GM19238 (cell line): ENCODE measurements at regions not wholly inside any gene's neighbourhood (a gene's known extent, or its start where the extent isn't known, plus 50 kb on each side); places are given as distances from the start of the nearest gene placed in this dataset.
"Not testable (repeated sequence)": the region's sequence is repeated elsewhere in the genome, so short reads cannot be mapped to it uniquely, and the experiment has no call there.

ENCODE experiments used
- DNase-seq: peaks from one replicate; pipeline ENCODE4 v3.0.0; 2011; ENCODE audit warnings: low spot score; ENCODE audit not compliant: insufficient read length

DNA sequence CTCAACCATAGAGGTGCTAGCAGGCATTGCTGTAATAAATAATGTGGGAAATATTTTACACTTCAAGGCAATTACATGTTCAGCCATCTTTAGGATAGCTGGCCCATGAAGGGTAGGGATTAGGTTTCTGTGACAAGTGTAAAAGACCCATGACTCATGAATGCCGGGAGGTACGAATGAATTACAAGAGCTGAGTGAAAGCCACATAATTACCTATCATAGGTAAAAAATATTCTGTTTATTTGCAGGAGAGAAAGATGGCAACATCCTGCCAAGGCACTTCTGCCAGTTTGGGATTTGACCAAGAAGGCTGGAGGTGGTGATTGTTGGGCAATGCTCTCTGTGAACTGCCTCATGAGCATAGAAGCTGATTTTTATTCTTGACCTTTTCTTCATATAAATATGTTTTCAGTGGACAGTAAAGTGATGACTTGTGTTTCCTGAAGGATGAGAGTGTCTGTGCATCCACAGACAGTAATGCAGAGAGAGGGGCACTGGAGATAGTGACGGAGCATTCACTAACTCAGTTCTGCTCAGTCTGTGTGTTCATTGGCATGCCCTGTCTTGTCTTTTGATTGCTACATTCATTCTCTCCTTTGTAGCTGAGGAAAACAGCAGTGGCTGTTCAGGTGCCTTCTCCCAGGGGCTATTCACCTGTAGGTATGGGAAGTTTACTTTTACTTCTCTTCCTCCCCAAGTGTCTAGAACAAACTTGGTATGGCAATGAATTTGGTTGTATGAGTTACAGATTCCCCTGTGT lies 481.1 kb downstream of the TFAP2B start:
- no peak for DNase-seq

DNA sequence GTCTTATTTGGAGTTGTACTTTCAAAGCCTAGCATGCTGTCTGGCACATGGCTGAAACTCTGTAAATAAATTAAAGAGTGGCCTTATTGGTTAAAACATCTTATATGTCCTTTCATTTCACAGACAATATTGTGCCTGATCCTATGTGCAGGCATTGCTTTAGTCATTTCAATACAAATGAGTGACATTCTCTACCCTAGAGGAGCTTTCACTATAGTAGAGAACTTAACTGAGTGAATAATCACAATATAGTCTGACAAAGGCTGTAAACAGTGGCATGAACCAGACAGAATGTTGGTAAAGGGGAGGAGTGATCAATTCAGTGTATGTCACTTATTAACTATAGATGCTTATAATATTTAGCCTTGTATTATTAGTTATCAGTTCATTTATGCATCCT lies 481.8 kb downstream of the TFAP2B start:
- DNase-seq, result no peak

DNA sequence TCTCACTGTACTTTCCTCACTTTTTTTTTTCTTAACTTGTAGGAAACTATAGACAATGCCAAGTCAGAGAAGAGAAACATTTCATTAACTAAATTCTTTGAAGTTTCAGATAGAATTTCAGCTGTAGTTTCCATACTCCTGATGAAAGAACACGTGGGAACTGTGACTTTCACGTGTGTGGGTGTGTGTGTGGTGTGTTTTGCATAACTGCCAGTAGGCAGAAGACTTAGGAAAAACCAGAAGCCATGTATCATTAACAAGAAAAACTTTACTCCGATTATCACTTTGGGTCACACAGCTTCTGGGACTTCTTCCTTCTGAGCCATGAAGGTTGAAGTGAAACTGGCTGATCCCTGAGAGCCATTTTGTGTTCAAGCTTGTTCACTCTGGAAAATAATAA lies 483.3 kb downstream of the TFAP2B start:
- no peak for DNase-seq

DNA sequence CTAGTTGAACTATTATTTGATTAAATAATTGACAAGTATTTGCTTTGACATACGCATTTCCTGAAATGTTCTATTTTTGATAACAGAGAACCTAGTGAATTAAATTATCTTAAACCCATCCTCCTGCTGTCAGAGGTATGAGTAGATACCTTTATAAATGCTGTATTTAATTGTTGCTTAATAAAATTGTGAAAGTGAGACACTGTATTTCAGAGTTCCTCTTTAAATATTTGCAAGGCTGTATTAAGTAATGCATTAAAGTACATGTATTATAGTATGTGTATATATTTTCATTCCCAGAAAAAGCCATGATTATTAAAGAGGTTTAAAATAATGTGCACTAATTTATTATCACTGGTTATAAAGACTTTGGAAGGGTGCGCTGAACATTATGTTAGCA lies 483.8 kb downstream of the TFAP2B start:
- no peak for DNase-seq

DNA sequence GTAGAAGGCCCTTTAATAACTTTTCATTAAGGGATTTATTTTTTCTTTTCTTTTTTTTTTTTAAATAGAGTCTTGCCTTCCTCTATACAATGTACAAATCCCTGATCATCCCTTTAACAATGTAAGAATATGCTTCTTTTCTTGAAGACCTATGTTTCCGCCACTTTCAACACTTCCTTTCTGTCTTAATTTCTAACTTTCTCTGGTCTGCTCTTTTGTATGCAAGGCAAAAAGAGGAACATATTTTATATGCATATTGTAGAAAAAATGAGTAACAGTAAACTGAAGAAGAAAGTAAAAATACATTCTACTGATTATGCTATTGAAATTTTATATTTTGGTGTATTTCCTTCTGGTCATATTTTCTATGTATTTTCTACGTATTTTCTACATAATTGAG lies 484.7 kb downstream of the TFAP2B start:
- no peak for DNase-seq

DNA sequence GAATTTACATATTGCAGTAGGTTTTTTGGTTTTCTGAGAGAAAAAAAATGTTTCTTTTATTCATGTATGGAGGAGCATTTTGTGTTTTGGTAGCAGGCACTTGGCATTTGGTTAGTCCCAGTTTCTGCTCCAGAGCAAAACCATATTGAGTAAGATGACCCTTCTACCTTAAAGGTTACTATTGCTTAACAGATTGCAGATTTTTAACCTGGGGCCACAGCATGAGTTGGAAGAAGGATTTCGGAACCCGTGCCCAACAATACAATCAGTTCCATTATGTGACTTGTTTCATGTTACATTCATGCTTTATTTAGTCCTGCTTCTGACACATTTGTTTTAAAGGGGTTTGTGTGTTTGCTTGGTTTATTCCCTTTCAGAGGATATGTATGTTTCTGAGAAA lies 496.3 kb downstream of the TFAP2B start:
- DNase-seq, result no peak

DNA sequence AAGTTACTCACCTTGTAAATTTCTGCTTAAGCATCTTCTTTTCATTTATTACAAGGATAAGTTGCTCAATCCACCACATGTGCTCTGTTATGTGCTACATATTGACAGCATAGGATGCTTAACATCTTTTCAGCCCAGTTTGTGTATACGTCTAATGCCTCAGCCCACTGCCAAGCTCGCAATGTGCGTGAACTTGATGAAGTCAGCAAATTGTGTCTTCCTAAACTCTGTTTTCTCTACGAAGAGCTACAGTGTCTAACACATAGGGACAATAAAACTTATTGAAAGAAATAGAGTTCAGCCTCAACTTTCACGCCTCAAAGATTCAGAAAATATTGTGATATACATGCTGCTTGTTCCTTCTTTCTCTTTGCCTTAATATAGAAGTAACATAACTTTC lies 500.0 kb downstream of the TFAP2B start:
- no peak for DNase-seq

DNA sequence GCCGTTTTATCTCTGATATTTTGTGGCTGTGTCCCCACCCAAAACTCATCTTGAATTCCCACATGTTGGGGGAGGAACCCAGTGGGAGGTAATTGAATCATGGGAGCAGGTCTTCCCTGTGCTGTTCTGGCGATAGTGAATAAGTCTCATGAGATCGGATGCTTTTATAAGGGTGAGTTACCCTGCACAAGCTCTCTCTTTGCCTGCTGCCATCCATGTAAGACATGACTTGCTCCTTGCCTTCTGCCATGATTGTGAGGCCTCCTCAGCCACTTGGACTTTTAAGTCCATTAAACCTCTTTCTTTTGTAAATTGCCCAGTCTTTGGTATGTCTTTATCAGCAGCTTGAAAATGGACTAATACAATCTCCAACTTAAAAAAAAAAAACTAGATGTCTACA lies 502.8 kb downstream of the TFAP2B start:
- DNase-seq, result not testable (repeated sequence)

DNA sequence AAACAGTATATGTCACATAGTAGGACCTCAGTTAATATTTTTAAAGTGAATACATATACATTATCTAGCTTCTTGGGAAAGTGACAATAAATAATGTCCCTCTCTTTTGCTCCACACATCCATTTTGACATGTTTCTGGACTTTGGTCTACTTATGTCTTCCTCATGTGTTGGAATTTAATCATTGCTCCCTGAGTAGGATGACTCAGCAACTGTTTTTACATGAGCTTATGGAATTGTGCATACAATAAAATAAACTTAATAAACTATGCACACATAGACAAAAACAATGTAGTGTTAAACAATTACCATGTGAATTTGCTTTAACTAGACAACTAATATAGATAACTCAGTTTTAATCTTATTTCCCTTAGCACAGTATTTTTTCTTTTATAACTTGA lies 503.8 kb downstream of the TFAP2B start:
- DNase-seq, result no peak

DNA sequence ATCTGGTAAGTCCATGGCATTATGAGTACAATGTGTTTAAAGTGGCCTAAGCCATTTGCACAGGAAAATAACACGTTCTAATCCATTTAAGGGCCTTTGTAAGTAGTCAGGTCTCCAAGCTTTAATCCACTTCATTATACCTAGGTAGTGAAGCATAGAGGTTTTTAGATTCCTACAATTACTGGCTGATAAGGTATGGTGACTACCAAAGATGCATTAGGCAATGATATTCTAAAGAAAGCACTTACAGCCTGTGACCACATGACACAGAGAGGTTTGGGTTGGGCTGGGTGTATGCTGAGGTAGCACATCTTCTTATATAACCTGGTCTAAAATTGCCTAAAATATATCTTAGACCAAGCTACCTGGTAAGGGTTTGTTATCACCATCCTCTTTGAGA lies 504.4 kb downstream of the TFAP2B start:
- DNase-seq, result no peak

DNA sequence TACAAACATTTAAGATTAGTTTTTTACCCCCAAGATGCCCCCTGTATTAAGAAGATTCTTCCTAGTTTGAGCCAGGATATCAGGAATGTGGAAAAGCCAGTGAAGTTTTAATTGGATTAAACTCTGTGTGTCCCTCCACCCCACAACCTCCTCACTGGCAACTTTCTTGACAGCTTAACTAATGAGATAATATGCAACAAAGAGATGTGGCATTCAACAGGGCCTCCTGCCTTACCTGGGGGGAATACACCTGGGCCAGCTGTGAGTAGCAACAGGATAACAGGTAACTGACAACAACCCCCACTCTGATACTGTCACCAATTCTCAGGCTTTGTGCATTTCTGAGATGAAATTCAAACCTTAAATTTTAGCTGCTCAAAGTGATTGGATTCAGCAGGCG lies 512.3 kb downstream of the TFAP2B start:
- DNase-seq, result no peak

DNA sequence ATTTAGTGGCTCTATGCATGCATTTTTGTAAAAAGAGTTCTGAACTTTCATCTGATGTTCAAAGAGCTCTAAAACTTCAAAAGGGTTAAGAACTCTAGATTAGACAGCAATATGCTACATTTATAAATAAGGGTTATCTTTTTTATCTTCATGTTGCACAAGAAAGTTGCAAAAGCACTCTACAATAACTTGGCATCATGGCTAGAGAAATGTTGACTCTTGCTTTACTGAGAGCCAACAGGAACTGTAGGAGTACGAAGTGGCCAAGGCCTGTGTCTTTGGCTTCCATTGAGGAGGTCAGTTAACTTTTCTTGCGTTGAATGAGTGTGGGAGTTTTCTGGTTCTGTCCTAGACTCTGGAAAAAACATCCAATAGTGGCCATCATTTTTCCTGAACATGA lies 516.9 kb downstream of the TFAP2B start:
- DNase-seq, result no peak

DNA sequence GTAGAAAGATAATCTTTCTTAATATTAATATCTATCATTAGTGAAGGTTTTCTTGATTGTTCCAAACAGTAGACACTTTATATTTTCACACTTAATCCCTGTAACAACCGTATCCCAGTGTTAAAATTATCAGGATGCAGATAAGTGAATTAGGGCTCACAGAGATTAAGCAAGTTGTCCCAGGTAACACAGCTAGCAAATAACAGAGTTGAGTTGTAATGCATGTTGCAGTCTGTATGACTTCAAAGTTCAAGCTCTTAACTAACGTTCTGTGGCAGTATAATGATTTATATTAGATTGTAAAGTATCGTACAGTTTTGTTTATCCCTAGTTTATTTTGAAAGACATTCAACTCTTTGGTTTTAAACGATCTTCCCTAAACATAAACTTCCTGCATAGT lies 517.5 kb downstream of the TFAP2B start:
- no peak for DNase-seq

DNA sequence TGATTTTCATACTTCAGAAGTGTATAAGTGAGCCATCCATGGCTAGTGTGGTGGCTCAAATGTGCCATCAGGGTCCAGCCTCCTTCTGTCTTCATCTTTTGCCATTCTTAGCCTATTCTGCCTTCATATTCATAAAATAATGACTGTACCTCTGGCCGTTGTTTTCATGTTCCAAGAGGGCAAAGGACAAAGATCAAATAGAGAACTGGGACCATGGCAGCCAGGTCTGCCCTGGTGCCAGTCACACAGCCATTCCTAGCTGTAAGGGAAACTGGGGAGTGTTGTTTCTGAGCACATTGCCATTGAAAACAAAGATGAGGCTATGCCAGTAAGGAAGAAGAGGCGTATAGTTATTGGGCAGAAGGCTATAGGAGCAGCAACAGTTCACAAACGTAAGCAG lies 518.6 kb downstream of the TFAP2B start:
- DNase-seq, result no peak

DNA sequence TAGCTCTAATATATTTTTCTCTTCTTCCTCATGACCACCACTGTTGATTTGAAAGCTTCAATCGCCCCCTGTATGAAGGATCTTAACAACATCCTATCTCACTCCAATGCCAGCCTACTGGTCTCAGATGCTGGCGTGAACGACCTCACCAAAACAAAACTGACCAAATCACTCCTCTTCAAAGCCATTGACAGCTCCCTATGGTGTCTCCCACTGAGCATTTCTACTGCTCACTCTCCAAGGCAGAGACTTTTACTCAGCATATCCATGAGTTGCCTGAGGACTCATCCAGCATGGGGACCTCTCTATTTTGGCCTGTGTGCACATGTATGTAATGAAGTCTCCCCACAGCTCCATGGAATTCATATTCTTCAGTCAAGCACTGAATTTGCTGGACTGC lies 520.4 kb downstream of the TFAP2B start:
- no peak for DNase-seq

DNA sequence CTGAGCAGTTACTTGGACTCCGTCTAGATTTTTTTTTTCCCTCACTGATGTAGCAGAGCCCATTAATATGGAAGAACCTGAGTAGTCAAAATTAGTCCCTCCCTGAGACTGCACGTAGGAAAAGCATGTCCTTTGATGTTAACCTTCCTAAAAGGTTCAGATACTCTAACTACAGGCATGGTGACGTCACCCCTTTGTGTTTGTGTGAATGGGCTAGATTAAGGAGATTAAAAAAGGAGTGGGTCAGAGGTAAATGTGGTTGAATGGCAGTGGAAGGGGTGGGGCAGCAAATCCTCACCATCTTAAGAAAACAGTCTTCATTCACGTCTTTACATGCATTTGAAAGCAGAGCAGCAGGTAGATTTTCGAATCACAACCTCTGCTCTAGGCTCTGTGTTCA lies 521.1 kb downstream of the TFAP2B start:
- no peak for DNase-seq

DNA sequence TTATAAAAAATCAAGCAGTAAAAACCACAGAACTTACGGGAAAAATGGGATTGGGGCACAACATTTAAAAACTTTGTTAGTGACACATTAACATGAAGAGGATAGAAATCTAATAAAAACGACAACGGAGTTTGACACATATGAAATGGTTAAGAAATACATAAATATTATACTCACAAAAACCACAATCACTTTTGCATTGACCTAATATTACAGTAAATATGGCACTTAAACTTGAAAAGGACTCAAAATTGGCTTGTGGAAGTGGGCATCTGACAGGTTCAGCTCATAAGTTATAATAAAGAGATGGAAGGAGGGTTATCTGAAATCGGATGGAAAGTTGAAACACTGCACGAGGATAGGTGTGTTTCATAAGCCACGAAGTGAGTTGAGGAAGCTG lies 523.7 kb downstream of the TFAP2B start:
- no peak for DNase-seq

DNA sequence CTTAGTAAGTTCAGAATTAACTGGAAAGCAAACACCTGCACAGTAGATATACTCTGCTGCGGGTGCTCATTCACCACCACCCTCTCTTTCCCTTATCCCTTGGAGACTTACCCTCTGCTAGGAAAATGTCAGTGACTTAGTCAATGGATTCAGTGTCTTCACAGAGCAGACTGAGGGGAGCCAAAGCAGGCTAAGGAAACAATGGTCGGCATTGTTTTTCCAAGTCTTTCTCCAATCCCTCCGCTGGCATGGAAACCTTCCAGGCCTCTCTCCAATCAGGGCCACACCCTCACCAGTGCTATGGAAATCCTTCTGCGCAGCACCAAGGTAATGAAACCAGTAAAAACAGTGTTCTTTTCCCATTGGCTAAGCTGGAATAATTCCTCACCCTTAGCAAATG lies 531.2 kb downstream of the TFAP2B start:
- no peak for DNase-seq

DNA sequence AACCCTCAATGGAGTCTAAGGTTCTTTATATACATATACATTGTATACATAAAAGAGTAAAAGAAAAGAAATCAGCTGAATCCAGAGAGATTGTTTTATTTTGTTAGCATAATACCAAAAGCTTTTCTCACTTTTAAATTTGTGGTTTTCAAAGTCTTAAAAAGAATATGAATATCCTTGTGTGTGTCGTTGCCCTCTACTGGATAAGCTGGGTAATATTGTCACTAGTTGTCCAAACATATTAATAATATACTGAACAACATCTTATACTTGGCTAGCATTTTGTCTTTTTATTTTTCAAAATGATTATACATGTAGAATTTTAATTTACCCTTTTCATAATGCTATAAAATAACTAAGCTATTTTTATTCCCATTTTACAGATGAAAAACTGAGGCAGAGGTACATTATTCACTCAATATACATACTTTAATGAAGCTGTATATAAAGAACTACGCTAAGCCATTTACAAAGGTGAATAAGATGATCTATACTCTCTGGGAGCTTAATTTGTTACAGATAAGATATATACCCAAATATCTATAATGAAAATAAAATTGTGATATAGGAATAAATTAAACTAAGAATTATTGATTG lies 531.7 kb downstream of the TFAP2B start:
- no peak for DNase-seq

DNA sequence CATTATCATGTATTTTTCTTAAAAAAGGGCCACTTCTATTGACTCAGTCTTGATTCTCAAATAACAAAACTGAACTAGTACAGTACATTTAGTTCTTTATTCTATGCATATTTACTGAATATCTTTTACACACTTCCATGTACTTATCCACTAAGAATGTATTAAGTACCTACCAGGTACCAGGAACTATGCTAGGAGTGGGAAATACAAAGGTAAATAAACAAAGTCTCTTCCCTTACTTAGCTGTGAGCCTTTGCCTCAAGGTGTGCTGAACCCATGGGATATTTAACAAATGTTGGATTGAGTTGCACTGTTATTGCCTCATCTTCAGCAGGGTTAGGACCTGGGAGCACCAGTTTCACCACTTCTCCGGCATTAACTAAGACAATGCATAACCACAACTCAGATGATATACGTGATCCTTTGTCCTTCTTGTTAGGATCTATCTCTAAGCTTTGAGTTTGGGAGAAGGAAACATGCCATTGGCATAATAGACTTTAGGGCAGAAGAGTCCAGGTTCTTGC lies 533.9 kb downstream of the TFAP2B start:
- no peak for DNase-seq

DNA sequence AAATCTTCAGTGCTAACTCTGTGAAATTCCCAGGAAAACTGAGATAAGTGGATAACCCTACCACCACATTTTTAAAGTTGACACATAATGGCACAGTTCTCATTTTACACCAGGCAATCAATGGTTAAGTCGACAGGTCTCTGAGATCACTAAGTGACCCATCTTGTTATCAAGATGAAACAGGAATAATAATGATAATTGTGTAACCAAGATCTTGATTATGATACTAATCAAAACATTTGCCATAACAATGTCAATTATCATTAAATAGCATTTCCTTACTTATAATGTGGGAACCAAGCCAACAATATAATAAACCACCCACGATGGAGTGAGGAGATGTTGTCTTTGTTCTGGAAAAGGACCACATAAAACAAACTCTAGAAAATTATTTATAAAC lies 541.6 kb downstream of the TFAP2B start:
- no peak for DNase-seq

DNA sequence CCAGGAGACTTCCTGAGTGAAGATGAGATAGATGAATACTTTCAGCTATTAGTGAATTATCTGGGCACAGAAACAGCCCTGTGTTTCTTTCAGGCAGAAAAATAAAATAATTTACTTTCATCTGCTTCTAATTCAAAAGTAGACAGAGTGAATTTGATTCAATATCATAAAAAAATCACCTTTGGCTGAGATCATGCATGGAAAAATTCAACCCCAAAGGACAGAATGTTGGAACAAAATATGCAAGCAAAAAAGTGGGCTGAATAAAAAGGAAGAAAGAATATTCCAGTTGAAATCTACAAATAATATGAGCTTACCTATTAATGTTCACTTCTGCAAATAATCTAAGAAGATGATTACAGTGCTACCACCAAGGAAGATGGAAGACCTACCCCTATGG lies 546.9 kb downstream of the TFAP2B start:
- no peak for DNase-seq

DNA sequence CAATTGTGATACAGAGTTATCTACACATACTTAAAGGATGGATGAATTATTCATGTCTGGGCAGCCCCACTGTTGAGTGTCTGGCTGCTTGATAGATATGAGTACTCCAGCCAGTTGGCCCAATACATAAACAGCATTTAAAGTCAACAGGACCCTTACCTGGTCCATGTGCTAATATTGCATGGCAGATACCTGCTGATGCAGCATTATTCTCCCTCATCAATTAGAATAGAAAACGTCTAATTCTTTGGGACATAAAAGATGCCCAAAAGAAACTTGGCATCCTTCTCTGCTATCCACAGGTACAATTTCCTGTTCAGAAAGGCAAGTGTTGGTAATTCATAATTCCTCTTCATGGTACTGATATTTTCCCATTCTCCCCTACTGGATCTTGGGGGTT lies 550.8 kb downstream of the TFAP2B start:
- no peak for DNase-seq
